ENCODE measurements at regions not wholly inside any gene's neighbourhood (a gene's known extent, or its start where the extent isn't known, plus 50 kb on each side); places are given as distances from the start of the nearest gene placed in this dataset.
A peak's percentile ranks its signal among the peaks of the same experiment; 100 is the strongest.

DNA sequence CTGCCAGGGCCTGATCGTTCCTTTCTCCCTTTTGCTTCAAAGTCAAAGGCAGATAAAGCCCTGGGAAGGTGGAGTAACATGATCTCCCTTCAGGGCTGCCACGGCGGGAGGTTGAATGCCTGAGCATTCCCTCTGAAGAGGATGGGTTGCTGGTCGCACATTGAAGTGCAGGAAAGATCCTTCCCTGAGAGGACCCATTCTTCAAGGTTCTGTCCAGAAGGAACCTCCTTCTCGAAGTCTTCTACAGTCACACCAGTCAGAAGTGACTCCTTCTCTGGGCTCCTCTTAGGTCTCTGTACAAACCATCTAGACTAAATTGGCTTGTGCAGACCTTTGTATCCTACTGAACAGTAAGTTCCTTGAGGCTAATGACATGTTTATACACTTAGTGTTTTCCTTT lies 192.6 kb upstream of the VGLL2 start:
- POLR2A ChIA-PET = no interaction called here
- CTCF ChIA-PET = no interaction called here
- TF ChIP-seq CTBP1 (IDR thresholded peaks at IDR 0.05; ENCODE audit: borderline replicate concordance) (no peak), L3MBTL2 (conservative IDR thresholded peaks at IDR 0.05) (0 out of 2 replicates have a peak, but pooled peaks have one; percentile 16)
- peak; percentile 45 for DNase-seq (ENCODE audit: extremely low spot score)

DNA sequence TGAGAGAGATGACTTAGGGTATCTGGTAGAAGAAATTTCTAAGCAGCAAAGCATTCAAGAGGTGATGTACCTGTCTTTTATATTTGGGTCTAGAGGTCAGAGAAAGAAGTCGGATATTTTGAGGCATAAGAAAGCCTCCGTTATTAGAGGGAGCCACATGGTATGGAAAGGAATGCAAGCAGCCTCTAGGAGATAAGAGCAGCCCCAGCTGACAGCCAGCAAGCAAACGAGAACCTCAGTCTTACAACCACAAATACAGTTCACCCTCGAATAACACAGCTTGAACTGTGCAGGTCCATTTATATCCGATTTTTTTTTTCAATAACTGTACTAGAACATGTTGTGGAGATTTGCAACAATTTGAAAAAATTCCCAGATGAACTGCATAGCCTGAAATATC lies 190.7 kb upstream of the VGLL2 start:
- POLR2A ChIA-PET = no interaction called here
- no peak for DNase-seq (ENCODE audit: extremely low spot score)
- TF ChIP-seq FOXA1 (IDR thresholded peaks at IDR 0.05) = no peak
- TF ChIP-seq, protein P1, sequence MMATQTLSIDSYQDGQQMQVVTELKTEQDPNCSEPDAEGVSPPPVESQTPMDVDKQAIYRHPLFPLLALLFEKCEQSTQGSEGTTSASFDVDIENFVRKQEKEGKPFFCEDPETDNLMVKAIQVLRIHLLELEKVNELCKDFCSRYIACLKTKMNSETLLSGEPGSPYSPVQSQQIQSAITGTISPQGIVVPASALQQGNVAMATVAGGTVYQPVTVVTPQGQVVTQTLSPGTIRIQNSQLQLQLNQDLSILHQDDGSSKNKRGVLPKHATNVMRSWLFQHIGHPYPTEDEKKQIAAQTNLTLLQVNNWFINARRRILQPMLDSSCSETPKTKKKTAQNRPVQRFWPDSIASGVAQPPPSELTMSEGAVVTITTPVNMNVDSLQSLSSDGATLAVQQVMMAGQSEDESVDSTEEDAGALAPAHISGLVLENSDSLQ (IDR thresholded peaks at IDR 0.05) = no peak
- no peak for TF ChIP-seq TARDBP (IDR thresholded peaks at IDR 0.05)
- no peak for TF ChIP-seq ARNT (IDR thresholded peaks at IDR 0.05)
- TF ChIP-seq SUZ12 (IDR thresholded peaks at IDR 0.05) = no peak
- no peak for TF ChIP-seq L3MBTL2 (conservative IDR thresholded peaks at IDR 0.05)
- TF ChIP-seq FOXM1 (IDR thresholded peaks at IDR 0.05; ENCODE audit: borderline replicate concordance) = no peak
- no peak for TF ChIP-seq CTBP1 (IDR thresholded peaks at IDR 0.05; ENCODE audit: borderline replicate concordance)
- TF ChIP-seq SP1 (IDR thresholded peaks at IDR 0.05) = no peak
- no peak for TF ChIP-seq LEF1 (IDR thresholded peaks at IDR 0.05; ENCODE audit: borderline replicate concordance)
- no peak for TF ChIP-seq FOXK2 (IDR thresholded peaks at IDR 0.05)
- no peak for TF ChIP-seq HDGF (IDR thresholded peaks at IDR 0.05; ENCODE audit: borderline replicate concordance)
- TF ChIP-seq ELF4 (IDR thresholded peaks at IDR 0.05) = no peak
- CTCF ChIA-PET = no interaction called here

DNA sequence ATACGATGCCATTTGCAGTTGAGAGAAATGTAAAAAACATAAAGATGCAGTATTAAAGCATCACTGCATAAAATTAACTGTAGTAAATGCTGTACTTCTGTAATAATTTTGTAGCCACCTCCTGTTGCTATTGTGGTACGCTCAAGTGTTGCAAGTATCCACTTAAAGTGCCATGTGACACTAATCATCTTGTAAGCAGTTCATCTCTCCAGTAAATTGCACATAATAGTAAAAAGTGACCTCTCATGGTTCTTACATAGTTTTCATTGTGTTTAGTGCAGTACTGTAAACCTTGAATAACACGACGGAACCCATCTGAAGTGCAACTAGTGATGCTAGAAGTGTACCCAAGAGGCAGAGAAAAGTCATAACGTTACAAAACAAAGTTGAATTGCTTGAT lies 190.1 kb upstream of the VGLL2 start:
- no peak for DNase-seq (ENCODE audit: extremely low spot score)
- no peak for TF ChIP-seq FOXK2 (IDR thresholded peaks at IDR 0.05)
- no peak for TF ChIP-seq FOXM1 (IDR thresholded peaks at IDR 0.05; ENCODE audit: borderline replicate concordance)
- TF ChIP-seq NFRKB (IDR thresholded peaks at IDR 0.05) = no peak
- no peak for TF ChIP-seq BHLHE40 (IDR thresholded peaks at IDR 0.05; ENCODE audit: borderline replicate concordance)
- TF ChIP-seq ARNT (IDR thresholded peaks at IDR 0.05) = no peak
- TF ChIP-seq SUZ12 (IDR thresholded peaks at IDR 0.05) = no peak
- no peak for TF ChIP-seq SP1 (IDR thresholded peaks at IDR 0.05)
- no peak for TF ChIP-seq HDGF (IDR thresholded peaks at IDR 0.05; ENCODE audit: borderline replicate concordance)
- TF ChIP-seq, protein P1 (IDR thresholded peaks at IDR 0.05) = no peak
- no peak for TF ChIP-seq L3MBTL2 (conservative IDR thresholded peaks at IDR 0.05)
- no peak for TF ChIP-seq ZNF384 (IDR thresholded peaks at IDR 0.05)
- no peak for TF ChIP-seq LEF1 (IDR thresholded peaks at IDR 0.05; ENCODE audit: borderline replicate concordance)
- TF ChIP-seq CTBP1 (IDR thresholded peaks at IDR 0.05; ENCODE audit: borderline replicate concordance) = no peak
- TF ChIP-seq TARDBP (IDR thresholded peaks at IDR 0.05) = no peak
- TF ChIP-seq FOXA1 (IDR thresholded peaks at IDR 0.05) = no peak
- TF ChIP-seq ELF4 (IDR thresholded peaks at IDR 0.05) = no peak
- POLR2A ChIA-PET = no interaction called here
- CTCF ChIA-PET = no interaction called here

DNA sequence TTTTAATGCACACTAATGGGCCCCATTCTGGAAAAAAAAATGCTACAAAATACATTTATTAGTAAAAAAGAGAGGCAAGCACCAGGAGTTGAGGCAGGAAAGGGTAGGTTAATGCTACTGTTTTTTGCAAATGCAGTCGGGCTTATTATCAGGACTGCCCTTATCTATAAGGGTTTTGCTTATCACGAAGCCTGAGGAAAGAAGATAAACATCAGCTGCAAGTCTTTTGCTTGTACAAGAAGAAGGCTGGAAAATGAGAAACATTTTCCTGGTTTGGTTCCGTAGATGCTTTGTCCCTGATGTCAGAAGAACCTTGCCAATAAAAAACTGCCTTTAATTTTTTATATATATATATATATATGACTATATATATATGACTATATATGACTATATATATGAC lies 189.3 kb upstream of the VGLL2 start:
- POLR2A ChIA-PET = no interaction called here
- CTCF ChIA-PET = interaction anchor here (0.7 kb wide), 1 partner anchor 165 kb away, joined by 4 read pairs; no protein-coding TSS in a partner anchor
- DNase-seq (ENCODE audit: extremely low spot score) = no peak
- TF ChIP-seq LEF1 (IDR thresholded peaks at IDR 0.05; ENCODE audit: borderline replicate concordance) = no peak
- TF ChIP-seq BHLHE40 (IDR thresholded peaks at IDR 0.05; ENCODE audit: borderline replicate concordance) = no peak
- TF ChIP-seq FOXA1 (IDR thresholded peaks at IDR 0.05) = no peak
- no peak for TF ChIP-seq CTBP1 (IDR thresholded peaks at IDR 0.05; ENCODE audit: borderline replicate concordance)
- TF ChIP-seq L3MBTL2 (conservative IDR thresholded peaks at IDR 0.05) = no peak
- TF ChIP-seq ARNT (IDR thresholded peaks at IDR 0.05) = no peak
- TF ChIP-seq ZNF384 (IDR thresholded peaks at IDR 0.05) = no peak
- TF ChIP-seq ELF4 (IDR thresholded peaks at IDR 0.05) = no peak
- no peak for TF ChIP-seq SUZ12 (IDR thresholded peaks at IDR 0.05)

DNA sequence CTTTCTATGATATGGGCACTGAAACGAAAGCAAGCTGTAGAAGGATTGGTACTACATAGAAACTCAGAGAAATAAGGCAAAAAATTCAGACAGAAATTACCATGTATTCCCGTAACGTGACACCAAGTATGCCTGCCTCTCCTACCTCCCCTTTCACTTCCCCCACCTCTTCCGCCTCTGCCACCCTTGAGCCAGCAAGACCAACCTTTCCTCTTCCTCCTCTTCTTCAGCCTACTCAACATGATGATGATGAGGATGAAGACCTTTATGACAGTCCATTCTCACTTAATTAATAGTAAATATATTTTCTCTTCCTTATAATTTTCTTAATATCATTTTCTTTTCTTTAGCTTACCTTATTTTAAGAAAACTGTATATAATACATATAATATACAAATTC lies 188.1 kb upstream of the VGLL2 start:
- CTCF ChIA-PET = no interaction called here
- DNase-seq (ENCODE audit: extremely low spot score) = no peak
- POLR2A ChIA-PET = no interaction called here
- TF ChIP-seq HDGF (IDR thresholded peaks at IDR 0.05; ENCODE audit: borderline replicate concordance) (no peak), FOXM1 (IDR thresholded peaks at IDR 0.05; ENCODE audit: borderline replicate concordance) (no peak), FOXA1 (IDR thresholded peaks at IDR 0.05) (no peak), LEF1 (IDR thresholded peaks at IDR 0.05; ENCODE audit: borderline replicate concordance) (no peak), SP1 (IDR thresholded peaks at IDR 0.05) (no peak), ARNT (IDR thresholded peaks at IDR 0.05) (no peak), ZNF384 (IDR thresholded peaks at IDR 0.05) (no peak), FOXK2 (IDR thresholded peaks at IDR 0.05) (no peak), L3MBTL2 (conservative IDR thresholded peaks at IDR 0.05) (no peak), CTBP1 (IDR thresholded peaks at IDR 0.05; ENCODE audit: borderline replicate concordance) (no peak), SUZ12 (IDR thresholded peaks at IDR 0.05) (no peak), ELF4 (IDR thresholded peaks at IDR 0.05) (no peak), BHLHE40 (IDR thresholded peaks at IDR 0.05; ENCODE audit: borderline replicate concordance) (no peak)

DNA sequence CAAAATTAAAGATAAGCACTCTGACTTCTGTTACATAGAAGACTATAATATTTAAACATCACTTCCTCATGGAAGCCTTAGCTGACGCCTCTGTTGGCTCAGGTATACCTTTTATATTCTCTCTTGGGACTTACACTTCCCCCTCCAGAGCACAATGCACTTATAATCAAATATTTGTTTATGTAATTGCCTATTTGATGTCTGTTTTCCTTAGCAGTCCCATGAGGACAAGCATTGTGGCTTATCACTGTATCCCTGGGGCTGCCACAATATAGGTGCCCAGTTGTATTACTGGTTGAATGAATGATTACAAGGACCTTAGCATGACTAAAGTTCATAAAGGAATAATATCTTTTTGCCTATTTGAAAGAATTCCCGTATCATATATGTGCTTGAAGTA lies 186.7 kb upstream of the VGLL2 start:
- ChIA-PET POLR2A (no interaction called here), CTCF (no interaction called here)
- TF ChIP-seq SP1 (IDR thresholded peaks at IDR 0.05) (no peak), CTBP1 (IDR thresholded peaks at IDR 0.05; ENCODE audit: borderline replicate concordance) (no peak), ARNT (IDR thresholded peaks at IDR 0.05) (no peak), FOXM1 (IDR thresholded peaks at IDR 0.05; ENCODE audit: borderline replicate concordance) (no peak), ELF4 (IDR thresholded peaks at IDR 0.05) (no peak), FOXA1 (IDR thresholded peaks at IDR 0.05) (no peak), SUZ12 (IDR thresholded peaks at IDR 0.05) (no peak), L3MBTL2 (conservative IDR thresholded peaks at IDR 0.05) (no peak), FOXK2 (IDR thresholded peaks at IDR 0.05) (no peak), LEF1 (IDR thresholded peaks at IDR 0.05; ENCODE audit: borderline replicate concordance) (no peak), NFRKB (IDR thresholded peaks at IDR 0.05) (no peak), TARDBP (IDR thresholded peaks at IDR 0.05) (no peak), ZNF384 (IDR thresholded peaks at IDR 0.05) (no peak), BHLHE40 (IDR thresholded peaks at IDR 0.05; ENCODE audit: borderline replicate concordance) (no peak), HDGF (IDR thresholded peaks at IDR 0.05; ENCODE audit: borderline replicate concordance) (no peak)
- TF ChIP-seq, protein P1 (IDR thresholded peaks at IDR 0.05) = no peak
- no peak for DNase-seq (ENCODE audit: extremely low spot score)

Data from HEK293T (cell line).